ENCODE measurements at regions not wholly inside any gene's neighbourhood (a gene's known extent, or its start where the extent isn't known, plus 50 kb on each side); places are given as distances from the start of the nearest gene placed in this dataset.

DNA sequence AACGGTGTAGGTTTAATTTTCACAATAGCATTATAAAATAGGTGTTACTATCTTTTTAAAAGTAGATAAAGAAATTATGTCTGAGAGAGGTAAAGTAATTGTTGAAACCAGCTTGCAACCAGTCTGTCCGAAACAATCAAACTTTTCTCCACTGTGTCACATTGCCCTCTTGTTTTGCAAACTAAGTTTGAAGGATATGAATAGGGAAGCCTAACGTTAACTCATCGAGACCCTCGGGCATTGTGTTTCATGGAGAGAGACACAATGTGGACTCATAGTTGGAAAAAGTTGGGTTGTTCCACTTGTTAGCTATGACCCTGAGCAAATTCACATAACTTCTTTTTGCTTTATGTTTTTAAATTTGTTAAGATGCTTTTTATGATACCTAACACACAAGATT is 254.4 kb upstream of the IMPG1 start:
- TF ChIP-seq FOXP2 (optimal IDR thresholded peaks at IDR 0.05; ENCODE audit: borderline replicate concordance, extremely low read depth, extremely low read length, insufficient read depth) (no peak), POLR2AphosphoS5 (IDR thresholded peaks at IDR 0.05; ENCODE audit: low read depth, low read length) (no peak), TAF1 (IDR thresholded peaks at IDR 0.05; ENCODE audit: borderline replicate concordance, insufficient read depth, low read length) (no peak), SIN3A (IDR thresholded peaks at IDR 0.05; ENCODE audit: borderline replicate concordance, insufficient read depth, low read length) (no peak), REST (IDR thresholded peaks at IDR 0.05; ENCODE audit: insufficient read depth in 1 of 2, low read depth in 2 of 2, low read length in 2 of 2) (no peak)

All from PFSK-1 (cell line).